Endothelial cell of umbilical vein (primary cell): ENCODE measurements at regions not wholly inside any gene's neighbourhood (a gene's known extent, or its start where the extent isn't known, plus 50 kb on each side); places are given as distances from the start of the nearest gene placed in this dataset.

ENCODE experiments used
- BruUV-seq: library from RNA; stranded (reverse); fragments of 400-500 nt; replicated peaks from 2 replicates; lab custom pipeline; 2021; lab: Mats Ljungman, UMichigan
- CTCF ChIA-PET: fragments of 300-600, 350-600 bp; sonication (Branson Sonifier 250); formaldehyde crosslinking; loops from one replicate; lab custom pipeline; 2021; ENCODE audit warnings: antibody characterized with exemption, inconsistent platforms; lab: Charles Lee
- POLR2A ChIA-PET: fragments of 300-600, 350-600 bp; sonication (Branson Sonifier 250); formaldehyde crosslinking; loops from one replicate; lab custom pipeline; 2021; ENCODE audit warnings: antibody characterized with exemption, inconsistent platforms; lab: Charles Lee
- DNase-seq: peaks from one replicate; pipeline ENCODE4 v3.0.0-alpha.2; 2011; ENCODE audit warnings: low read depth, low spot score
- FAIRE-seq: peaks from 2 replicates; lab custom pipeline; 2011; peaks lifted over from hg19 to GRCh38; lab: Jason Lieb, UNC
- H2AFZ ChIP-seq: 2 replicates; pipeline ENCODE4 v1.6.0; 2012; ENCODE audit warnings: low read depth, low read length, control low read depth, inconsistent platforms
- H3K27ac ChIP-seq: 2 replicates; pipeline ENCODE4 v1.5.1; 2011; ENCODE audit warnings: low read depth, mild to moderate bottlenecking, control low read depth, low read length, moderate library complexity; ENCODE audit not compliant: insufficient read depth
- H3K27me3 ChIP-seq, 2 experiments: 2 replicates each; pipeline versions ENCODE4 v1.6.0 to v1.6.1; 2011; ENCODE audit warnings: low read length in 2 of 2, mixed read lengths in 1 of 2; ENCODE audit not compliant: control insufficient read depth in 2 of 2, insufficient read depth in 2 of 2
- H3K36me3 ChIP-seq, 2 experiments: 2 replicates in 1 of 2; 3 replicates in 1 of 2; pipeline ENCODE4 v1.5.1; 2011; ENCODE audit warnings: low read length in 2 of 2, mild to moderate bottlenecking in 1 of 2, moderate library complexity in 1 of 2; ENCODE audit not compliant: control insufficient read depth in 2 of 2, insufficient read depth in 2 of 2; ENCODE audit errors: extremely low read depth in 1 of 2
- H3K4me1 ChIP-seq: 3 replicates; pipeline ENCODE4 v1.5.1; 2011; ENCODE audit warnings: mild to moderate bottlenecking, low read length; ENCODE audit not compliant: control insufficient read depth, insufficient read depth; ENCODE audit errors: extremely low read depth
- H3K4me2 ChIP-seq: 2 replicates; pipeline ENCODE4 v1.6.1; 2011; ENCODE audit warnings: low read length, control low read depth, mixed read lengths; ENCODE audit not compliant: insufficient read depth
- H3K4me3 ChIP-seq, 3 experiments: fragments of 200-600 bp in 1 of 3; sonication (generic), shearing (Covaris generic) in 1 of 3; replicated peaks in 1 of 3; 2 replicates each; pipeline ENCODE4 v1.5.1; 2011 to 2016; ENCODE audit warnings: control low read depth in 3 of 3, low read length in 3 of 3, mild to moderate bottlenecking in 2 of 3, inconsistent platforms in 1 of 3, low read depth in 1 of 3, moderate library complexity in 1 of 3; ENCODE audit not compliant: insufficient read depth in 1 of 3
- H3K79me2 ChIP-seq: 2 replicates; pipeline ENCODE4 v1.6.0; 2012; ENCODE audit warnings: low read length, inconsistent platforms; ENCODE audit not compliant: control insufficient read depth, insufficient read depth
- H3K9ac ChIP-seq: replicated peaks from 2 replicates; pipeline ENCODE3; 2011; ENCODE audit warnings: low read length, control low read depth; ENCODE audit not compliant: insufficient read depth; ENCODE audit errors: extremely low read depth
- H3K9me1 ChIP-seq: replicated peaks from 3 replicates; pipeline ENCODE4 v1.6.0; 2011; ENCODE audit warnings: mild to moderate bottlenecking, low read length; ENCODE audit not compliant: control insufficient read depth, insufficient read depth; ENCODE audit errors: extremely low read depth
- H3K9me3 ChIP-seq: replicated peaks from 2 replicates; pipeline ENCODE4 v1.5.1; 2012; ENCODE audit warnings: low read length, inconsistent platforms; ENCODE audit not compliant: control insufficient read depth, insufficient read depth
- H4K20me1 ChIP-seq: replicated peaks from 2 replicates; pipeline ENCODE3; 2011; ENCODE audit warnings: mild to moderate bottlenecking, low read length; ENCODE audit not compliant: control insufficient read depth, insufficient read depth; ENCODE audit errors: extremely low read depth
- CTCF ChIP-seq, 2 donors: IDR thresholded peaks; 1 replicate in 1 of 2; 2 replicates in 1 of 2; pipeline ENCODE4 v1.5.1; 2011; ENCODE audit warnings: low read length in 2 of 2, mild to moderate bottlenecking in 2 of 2, moderate library complexity in 2 of 2, control low read depth in 1 of 2, inconsistent platforms in 1 of 2, low read depth in 1 of 2; ENCODE audit not compliant: insufficient read depth in 1 of 2; ENCODE audit errors: extremely low read depth in 1 of 2
- EZH2 ChIP-seq: IDR thresholded peaks from 2 replicates; pipeline ENCODE4 v1.6.1; 2012; ENCODE audit warnings: borderline replicate concordance, low read depth, mild to moderate bottlenecking, moderate library complexity, low read length, inconsistent platforms; ENCODE audit not compliant: severe bottlenecking
- FOS ChIP-seq: IDR thresholded peaks from 2 replicates; pipeline ENCODE4 v1.6.1; 2011; ENCODE audit warnings: mild to moderate bottlenecking, low read length, moderate library complexity, borderline replicate concordance; ENCODE audit not compliant: insufficient read depth
- GATA2 ChIP-seq: IDR thresholded peaks from 2 replicates; pipeline ENCODE4 v1.7.0; 2011; ENCODE audit warnings: low read depth, mild to moderate bottlenecking, moderate library complexity, mixed read lengths, low read length; ENCODE audit not compliant: insufficient read length, insufficient read depth
- JUN ChIP-seq: IDR thresholded peaks from 2 replicates; pipeline ENCODE4 v1.6.1; 2011; ENCODE audit warnings: borderline replicate concordance, low read depth; ENCODE audit not compliant: insufficient read length, insufficient read depth
- MAX ChIP-seq: IDR thresholded peaks from 2 replicates; pipeline ENCODE4 v1.6.1; 2011; ENCODE audit not compliant: insufficient read depth, insufficient read length
- MYC ChIP-seq: IDR thresholded peaks from one replicate; pipeline ENCODE4 v1.6.1; 2011; ENCODE audit warnings: mild to moderate bottlenecking, low read depth, low read length
- POLR2A ChIP-seq: IDR thresholded peaks from 2 replicates; pipeline ENCODE4 v1.6.1; 2012; ENCODE audit warnings: low read depth, mild to moderate bottlenecking, control low read depth, low read length
- POLR2AphosphoS5 ChIP-seq: IDR thresholded peaks from 2 replicates; pipeline ENCODE4 v1.6.1; 2012; ENCODE audit warnings: low read depth, mild to moderate bottlenecking, control low read depth, low read length, moderate library complexity; ENCODE audit not compliant: insufficient read depth
- dilution Hi-C: fragments of 300-500 bp; cut with MboI; formaldehyde crosslinking; loops from one replicate; pipeline ENCODE4 v1.15.0; 2019; ENCODE audit warnings: low sequenced_read_pairs; ENCODE audit not compliant: extremely low pct_ligation_motif_present
- intact Hi-C: fragments of 100-400 bp; cut with micrococcal nuclease; formaldehyde crosslinking; loops from one replicate; pipeline ENCODE4 v1.10.0; 2022

GRCh38 chr17:68172461-68172954 is 75.3 kb upstream of the AMZ2 start:
- Histone ChIP-seq H3K4me2 (no peak overlapping the region), H3K36me3 (no peaks in the 10 kb centered on the region), H3K79me2 (no peaks in the 10 kb centered on the region), H3K9ac (no peak overlapping the region), H3K4me3 (no peak overlapping the region), H3K4me1 (no peaks in the 10 kb centered on the region), H4K20me1 (no peaks in the 10 kb centered on the region), H3K9me3 (no peaks in the 10 kb centered on the region), H2AFZ (peak overlapping the region; percentile 71), H3K27me3 (no peaks in the 10 kb centered on the region), H3K9me1 (no peaks in the 10 kb centered on the region), H3K27ac (no peak overlapping the region)
- peak; percentile 62 for DNase-seq
- POLR2A ChIA-PET = no interaction called here
- TF ChIP-seq FOS = no peak
- TF ChIP-seq CTCF (IDR thresholded peaks at IDR 0.05; ENCODE audit: extremely low read depth in 1 of 2, insufficient read depth in 1 of 2, low read depth in 1 of 2, low read length in 2 of 2) = peak; percentile 83 to 84
- FAIRE-seq = peak; percentile 98
- CTCF ChIA-PET = interaction anchor here (0.8 to 3.2 kb wide), 13 partner anchors 9 to 587 kb away, joined by 3 to 29 read pairs (median 5); partner anchors contain the start of gene WIPI1
- dilution Hi-C loops = no loop called here
- intact Hi-C loops = loop anchor here (1.0 to 5.0 kb wide), 6 partner anchors 24 to 588 kb away; no protein-coding TSS in a partner anchor
- no TSS peak for BruUV-seq

GRCh38 chr17:68175416-68175815 is 72.4 kb upstream of the AMZ2 start:
- H4K20me1 ChIP-seq = no peaks in the 10 kb centered on the region

More at GRCh38 chr17:68175416-68175815, 72.4 kb upstream of the AMZ2 start:
- Histone ChIP-seq H3K36me3 (no peaks in the 10 kb centered on the region), H3K27ac (no peak overlapping the region), H3K79me2 (no peaks in the 10 kb centered on the region), H3K9me3 (no peaks in the 10 kb centered on the region), H3K4me2 (no peak overlapping the region), H3K4me3 (no peak overlapping the region), H3K27me3 (no peaks in the 10 kb centered on the region), H3K4me1 (no peaks in the 10 kb centered on the region), H3K9ac (no peak overlapping the region), H2AFZ (no peak overlapping the region), H3K9me1 (no peaks in the 10 kb centered on the region)
- POLR2A ChIA-PET = no interaction called here
- dilution Hi-C loops (no loop called here), intact Hi-C loops (no loop called here)
- TF ChIP-seq EZH2 = no peak
- TF ChIP-seq FOS = no peak
- TF ChIP-seq GATA2 = no peak
- TF ChIP-seq CTCF (IDR thresholded peaks at IDR 0.05; ENCODE audit: extremely low read depth in 1 of 2, insufficient read depth in 1 of 2, low read depth in 1 of 2, low read length in 2 of 2) = no peak
- no peak for TF ChIP-seq POLR2A
- TF ChIP-seq MYC = no peak
- no peak for TF ChIP-seq POLR2AphosphoS5
- no peak for TF ChIP-seq MAX
- TF ChIP-seq JUN = no peak
- CTCF ChIA-PET = no interaction called here
- DNase-seq (no peak), FAIRE-seq (no peak)
- BruUV-seq = no TSS peak
